Stimulated activated CD8-positive, alpha-beta memory T cell treated with anti-CD3 and anti-CD28 coated beads, Interleukin-15, amount 100 ng/mL, for 48 hours (primary cell): ENCODE measurements at regions not wholly inside any gene's neighbourhood (a gene's known extent, or its start where the extent isn't known, plus 50 kb on each side); places are given as distances from the start of the nearest gene placed in this dataset.

Experiments used
- DNase-seq, 2 donors: peaks; one replicate each; pipeline ENCODE4 v3.0.0-alpha.2; 2020; ENCODE audit warnings: low read depth in 2 of 2

DNA sequence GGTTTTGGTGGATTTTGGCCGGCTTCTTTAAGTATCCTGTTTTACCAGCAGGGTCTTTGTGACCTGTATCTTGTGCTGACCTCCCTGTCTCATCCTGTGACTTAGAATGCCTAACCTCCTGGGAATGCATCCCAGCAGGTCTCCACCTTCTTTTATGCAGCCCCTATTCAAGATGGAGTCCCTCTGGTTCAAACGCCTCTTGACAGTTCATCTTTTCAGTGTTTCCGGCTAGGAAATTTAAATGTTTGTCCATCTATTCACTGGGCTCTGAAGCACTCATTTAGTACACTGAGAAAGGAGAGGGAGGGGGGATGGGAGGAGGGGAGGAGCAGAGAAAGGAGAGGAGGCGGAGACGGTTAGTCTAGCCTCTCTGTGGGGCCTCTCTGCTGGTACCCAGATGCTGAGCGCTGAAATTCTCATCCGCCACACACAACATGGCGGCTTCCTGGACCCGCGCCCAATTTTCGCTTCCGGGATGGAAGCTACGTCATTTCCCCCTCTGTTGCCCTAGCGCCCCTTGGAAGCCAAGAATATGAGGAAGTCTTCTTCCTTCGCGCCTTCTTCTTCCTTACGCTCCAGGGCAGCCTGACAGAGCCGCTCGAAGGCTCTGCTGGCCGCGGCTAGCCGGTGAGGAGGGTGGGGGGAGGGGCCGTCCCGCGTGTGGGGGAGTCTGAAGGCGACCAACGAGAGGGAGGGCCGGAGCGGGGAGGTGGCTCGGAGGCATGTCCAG lies 69.0 kb upstream of the SYT13 start:
- peak; percentile 68 to 79 for DNase-seq

GRCh38 chr11:45348729-45349128 lies 62.6 kb upstream of the SYT13 start:
- no peak for DNase-seq

- DNase-seq: no peak
These were observed 61.4 kb upstream of the SYT13 start for GRCh38 chr11:45347348-45348082.

DNA sequence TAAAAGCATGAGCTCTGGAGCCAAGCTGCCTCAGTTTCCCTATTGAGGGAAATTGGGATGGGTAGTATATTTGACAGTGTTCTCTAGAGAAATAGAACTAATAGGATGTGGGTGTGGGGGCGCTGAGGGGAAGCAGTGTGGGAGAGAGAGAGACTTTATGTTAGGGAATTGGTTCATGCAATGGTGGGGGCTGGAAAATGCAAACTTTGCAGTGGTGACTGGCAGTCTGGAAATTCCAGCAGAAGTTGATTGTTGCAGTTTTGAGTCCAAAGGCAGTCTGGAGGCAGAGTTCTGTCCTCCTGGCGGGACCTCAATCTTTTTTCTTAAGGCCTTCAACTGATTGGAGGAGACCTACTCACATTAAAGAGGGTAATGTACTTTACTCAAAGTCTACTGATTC lies 59.4 kb upstream of the SYT13 start:
- DNase-seq: no peak

- no peak for DNase-seq
These were observed 57.9 kb upstream of the SYT13 start for GRCh38 chr11:45344028-45344427.

GRCh38 chr11:45343444-45343843 lies 57.3 kb upstream of the SYT13 start:
- no peak for DNase-seq

GRCh38 chr11:45341372-45341771 lies 55.2 kb upstream of the SYT13 start:
- DNase-seq: no peak

GRCh38 chr11:45339729-45340519 lies 53.8 kb upstream of the SYT13 start:
- peak; percentile 81 to 82 for DNase-seq

DNA sequence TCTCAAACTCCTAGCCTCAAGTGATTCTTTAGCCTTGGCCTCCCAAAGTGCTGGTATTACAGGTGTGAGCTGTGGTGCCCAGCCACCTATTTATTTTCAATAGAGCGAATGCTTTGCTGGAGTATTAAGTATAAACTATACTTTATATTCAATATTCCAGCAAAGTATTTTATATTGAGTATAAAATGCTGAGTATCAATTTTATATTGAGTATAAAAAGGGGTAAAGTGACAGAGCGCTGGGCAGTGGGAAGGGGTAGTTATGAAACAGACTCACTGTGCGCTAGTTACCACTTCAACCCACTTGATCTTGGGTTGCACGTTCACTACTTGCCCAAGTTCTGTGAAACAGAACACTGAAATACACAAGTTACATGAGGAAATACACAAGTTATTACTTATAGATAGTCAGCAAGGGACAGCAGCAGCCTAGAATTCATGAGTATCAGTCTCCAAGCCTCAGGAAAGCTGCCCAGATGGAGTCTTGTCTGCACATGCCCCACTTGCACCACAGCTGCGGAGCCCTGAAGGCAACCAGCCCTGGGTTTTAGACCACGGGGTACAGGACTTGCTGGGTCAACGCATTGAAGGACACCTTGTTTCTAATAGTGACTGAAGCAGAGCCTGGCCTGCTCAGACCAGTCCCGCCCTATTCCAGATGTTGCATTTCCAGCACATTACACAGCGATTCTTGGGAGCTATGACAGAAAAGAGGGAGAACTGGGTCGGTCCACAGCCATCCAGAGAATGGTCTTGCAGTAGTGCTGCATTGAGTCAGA lies 51.6 kb upstream of the SYT13 start:
- no peak for DNase-seq

GRCh38 chr11:45336136-45336535 lies 50.0 kb upstream of the SYT13 start:
- DNase-seq: no peak
